NCI-H1436 treated with DMSO at 0.1 percent for 48 hours (cell line): ENCODE measurements at regions not wholly inside any gene's neighbourhood (a gene's known extent, or its start where the extent isn't known, plus 50 kb on each side); places are given as distances from the start of the nearest gene placed in this dataset.
"Not testable (repeated sequence)": the region's sequence is repeated elsewhere in the genome, so short reads cannot be mapped to it uniquely, and the experiment has no call there.

Experiments used
- DNase-seq: peaks from one replicate; lab custom pipeline; 2025; lab: John Stamatoyannopoulos, UW

- DNase-seq, result no peak
Measured at GRCh38 chr4:188956566-188956965, 817.3 kb downstream of the TRIML1 start.

DNA sequence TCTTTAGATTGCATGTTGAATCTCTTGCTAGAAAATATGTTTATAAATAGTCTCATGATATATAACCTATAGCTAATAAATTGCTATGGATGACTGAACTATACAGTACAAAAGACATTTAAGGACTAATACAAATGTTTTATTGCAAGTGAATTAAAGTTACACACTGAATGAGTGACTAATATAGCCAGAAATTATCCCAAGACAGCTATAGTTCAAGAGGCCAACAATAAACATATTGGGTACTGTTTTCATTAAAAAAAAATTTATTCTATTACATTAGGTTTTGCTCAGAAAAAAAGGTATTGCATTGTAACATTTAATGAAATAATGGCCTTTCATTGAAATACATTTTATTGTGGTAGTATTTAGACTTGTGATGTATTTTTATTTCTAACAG lies 819.1 kb downstream of the TRIML1 start:
- no peak for DNase-seq

- no peak for DNase-seq
Measured at GRCh38 chr4:188959424-188959823, 820.2 kb downstream of the TRIML1 start.

DNA sequence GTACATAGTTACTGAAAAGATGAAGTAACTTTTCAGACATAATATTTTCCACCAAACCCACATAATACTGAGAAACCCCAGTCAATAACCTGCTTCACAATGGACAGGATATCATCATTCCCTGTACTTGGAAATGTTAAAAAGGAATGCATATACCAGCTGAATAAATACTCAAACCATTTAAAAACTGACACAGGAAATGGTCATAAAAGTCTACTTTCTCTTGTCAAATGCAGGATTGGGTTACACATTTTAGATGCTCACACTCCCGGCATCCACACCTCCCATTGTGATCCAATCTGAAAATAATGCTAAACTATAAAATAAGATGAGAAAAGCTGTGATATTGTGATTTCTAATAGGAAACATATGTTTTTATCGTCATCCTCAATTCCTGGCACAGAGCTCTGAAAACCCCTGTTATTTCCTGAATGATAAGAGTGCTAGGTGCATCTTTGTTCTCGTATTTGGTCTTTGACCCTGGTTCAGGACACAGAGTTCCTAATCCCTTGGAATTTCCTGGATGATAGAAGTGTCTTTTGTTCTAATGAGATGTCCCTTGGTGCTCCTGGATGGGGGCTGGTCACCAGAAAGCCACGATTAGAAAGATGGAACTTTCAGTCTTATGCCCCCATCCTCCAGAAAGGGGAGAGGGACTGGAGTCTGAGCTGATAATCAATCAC lies 821.3 kb downstream of the TRIML1 start:
- DNase-seq, result no peak

DNA sequence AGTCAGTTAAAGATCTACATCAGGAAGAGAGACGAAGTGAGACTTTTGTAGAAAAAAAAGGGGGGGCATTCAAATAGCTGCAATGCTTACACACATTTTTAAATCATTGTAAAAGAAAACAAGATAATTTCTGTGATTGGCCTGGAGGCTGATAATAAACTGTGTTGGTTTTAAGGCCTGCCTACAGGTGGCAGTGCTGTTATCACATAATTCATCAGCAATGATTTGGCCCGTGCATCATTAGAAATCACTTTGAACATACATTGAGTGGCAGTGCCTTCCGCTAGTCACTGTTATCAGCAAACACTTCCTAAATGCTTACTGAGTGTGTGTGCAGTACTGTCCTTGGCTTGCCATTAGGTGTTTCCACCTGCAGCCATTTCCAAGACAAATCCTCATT lies 831.9 kb downstream of the TRIML1 start:
- DNase-seq, result peak; percentile 44

GRCh38 chr4:188975271-188975670 lies 836.0 kb downstream of the TRIML1 start:
- no peak for DNase-seq

- DNase-seq, result peak; percentile 62
Measured at GRCh38 chr4:188976644-188977115, 837.4 kb downstream of the TRIML1 start.

GRCh38 chr4:188977232-188977631 lies 838.0 kb downstream of the TRIML1 start:
- not testable (repeated sequence) for DNase-seq

DNA sequence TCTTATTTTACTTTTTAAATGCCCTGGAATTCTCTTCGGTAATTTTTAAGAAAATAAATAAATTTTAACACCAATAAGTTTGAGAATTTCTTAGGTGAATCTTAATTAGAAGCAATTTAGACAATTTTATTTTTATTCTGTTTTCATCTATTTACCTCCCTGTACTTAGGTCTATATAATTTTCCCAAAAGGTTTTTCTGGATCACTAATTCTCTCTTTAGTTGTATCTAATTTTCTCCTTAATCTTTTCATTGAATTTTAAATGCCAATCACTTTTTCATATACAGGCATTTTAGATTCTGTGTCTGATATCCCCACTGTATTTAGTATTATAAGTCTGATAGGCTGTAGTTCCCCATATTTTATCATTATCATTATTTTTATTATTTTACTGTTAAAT lies 845.3 kb downstream of the TRIML1 start:
- no peak for DNase-seq

- no peak for DNase-seq
Measured at GRCh38 chr4:188986271-188986689, 847.0 kb downstream of the TRIML1 start.

GRCh38 chr4:188987011-188987410 lies 847.8 kb downstream of the TRIML1 start:
- no peak for DNase-seq

GRCh38 chr4:188988131-188988530 lies 848.9 kb downstream of the TRIML1 start:
- DNase-seq, result no peak

DNA sequence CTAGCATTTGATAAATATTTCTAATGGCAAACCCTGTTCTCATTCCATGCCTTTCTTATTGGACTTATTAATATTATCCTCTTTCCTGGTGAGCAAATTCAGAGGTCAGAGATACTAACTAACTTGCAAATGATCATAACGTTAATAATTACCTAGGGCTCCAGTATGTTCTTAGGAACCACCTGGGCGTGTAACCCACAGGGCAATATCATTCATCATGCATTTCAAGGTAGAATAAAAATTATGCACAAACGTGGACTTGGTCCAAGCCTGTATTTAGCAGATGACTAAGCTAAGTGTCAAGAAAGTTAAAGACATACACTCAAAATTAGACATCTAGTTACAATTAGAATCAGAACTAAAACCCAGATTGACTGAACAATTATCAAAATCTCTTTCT lies 850.1 kb downstream of the TRIML1 start:
- no peak for DNase-seq

DNA sequence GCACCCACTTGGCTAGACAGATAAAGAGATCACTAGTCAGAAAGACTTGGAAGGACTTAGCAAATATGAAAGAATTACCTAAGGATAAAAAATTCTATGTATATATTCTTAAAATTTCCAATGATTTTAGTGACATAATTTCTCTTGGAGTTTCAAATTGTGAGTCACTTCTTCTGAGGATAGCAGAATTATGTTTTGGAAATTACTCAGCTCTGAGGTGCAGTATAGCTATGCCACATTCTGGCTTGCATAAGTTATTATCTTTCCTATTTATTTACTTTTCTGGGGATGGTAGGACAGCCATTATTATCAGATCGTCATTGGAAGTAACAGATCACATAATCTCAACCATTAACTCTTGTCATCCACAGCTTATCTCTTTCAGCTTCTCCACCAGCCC lies 853.5 kb downstream of the TRIML1 start:
- DNase-seq, result no peak

- DNase-seq, result no peak
Measured at GRCh38 chr4:188993871-188994270, 854.6 kb downstream of the TRIML1 start.

GRCh38 chr4:189001283-189001970 lies 862.2 kb downstream of the TRIML1 start:
- DNase-seq, result no peak

DNA sequence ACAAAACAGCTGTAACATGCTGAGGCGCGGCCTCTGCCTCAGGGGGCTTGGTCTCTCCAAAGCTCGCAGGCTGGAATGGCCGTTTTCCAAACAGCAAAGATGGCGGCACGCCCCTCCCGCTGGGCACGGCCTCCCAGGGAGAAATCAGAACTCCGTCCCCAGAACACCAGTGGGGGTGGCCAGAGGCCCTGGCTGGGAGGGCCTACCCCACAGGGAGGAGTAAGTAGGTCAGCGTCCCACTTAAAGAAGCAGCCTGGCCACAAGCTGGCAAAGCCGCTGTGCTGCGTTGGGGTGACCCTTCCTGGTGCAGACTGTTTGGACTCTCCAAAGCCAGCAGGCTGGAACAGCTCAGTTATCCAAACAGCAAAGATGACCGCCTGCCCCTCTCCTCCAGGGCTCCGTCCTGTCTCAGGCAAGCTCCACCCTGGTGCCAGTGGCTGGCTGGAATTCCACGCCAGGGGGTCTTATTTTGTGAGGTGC lies 862.8 kb downstream of the TRIML1 start:
- DNase-seq, result no peak

- no peak for DNase-seq
Measured at GRCh38 chr4:189002475-189002874, 863.2 kb downstream of the TRIML1 start.

DNA sequence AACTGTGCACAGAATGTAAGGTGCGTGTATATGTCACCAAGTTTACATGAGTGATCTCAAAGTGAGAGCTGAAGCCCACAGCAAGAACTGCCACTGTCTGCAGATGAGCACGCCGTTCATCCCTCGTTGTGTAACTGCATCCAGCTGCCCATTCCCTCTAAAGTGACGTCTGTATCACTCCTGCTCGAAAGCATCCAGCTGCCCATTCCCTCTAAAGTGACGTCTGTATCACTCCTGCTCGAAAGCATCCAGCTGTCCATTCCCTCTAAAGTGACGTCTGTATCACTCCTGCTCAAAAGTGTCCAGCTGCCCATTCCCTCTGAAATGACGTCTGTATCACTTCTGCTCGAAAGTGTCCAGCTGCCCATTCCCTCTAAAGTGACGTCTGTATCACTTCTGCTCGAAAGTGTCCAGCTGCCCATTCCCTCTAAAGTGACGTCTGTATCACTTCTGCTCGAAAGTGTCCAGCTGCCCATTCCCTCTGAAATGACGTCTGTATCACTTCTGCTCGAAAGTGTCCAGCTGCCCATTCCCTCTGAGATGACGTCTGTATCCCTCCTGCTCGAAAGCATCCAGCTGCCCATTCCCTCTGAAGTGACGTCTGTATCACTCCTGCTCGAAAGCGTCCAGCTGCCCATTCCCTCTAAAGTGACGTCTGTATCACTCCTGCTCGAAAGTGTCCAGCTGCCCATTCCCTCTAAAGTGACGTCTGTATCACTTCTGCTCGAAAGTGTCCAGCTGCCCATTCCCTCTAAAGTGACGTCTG lies 871.4 kb downstream of the TRIML1 start:
- DNase-seq, result not testable (repeated sequence)

DNA sequence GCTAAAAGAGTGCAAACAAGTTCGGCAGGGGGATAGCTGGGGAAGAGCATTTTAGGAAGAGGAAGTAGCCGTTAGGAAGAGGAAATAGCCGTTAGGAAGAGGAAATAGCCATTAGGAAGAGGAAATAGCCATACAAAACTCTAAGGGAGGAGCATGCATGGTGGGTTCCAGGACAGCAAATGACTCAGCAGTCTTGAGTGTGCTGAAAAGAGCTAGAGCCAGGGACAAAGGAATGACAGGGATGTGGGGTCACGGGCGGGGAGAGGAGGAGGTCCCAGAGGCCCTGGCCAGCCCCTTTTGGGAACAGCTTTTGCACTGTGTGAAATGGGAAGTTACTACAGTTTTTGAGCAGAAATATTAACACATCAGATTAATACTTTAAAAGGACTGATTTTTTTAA lies 882.6 kb downstream of the TRIML1 start:
- DNase-seq, result no peak

DNA sequence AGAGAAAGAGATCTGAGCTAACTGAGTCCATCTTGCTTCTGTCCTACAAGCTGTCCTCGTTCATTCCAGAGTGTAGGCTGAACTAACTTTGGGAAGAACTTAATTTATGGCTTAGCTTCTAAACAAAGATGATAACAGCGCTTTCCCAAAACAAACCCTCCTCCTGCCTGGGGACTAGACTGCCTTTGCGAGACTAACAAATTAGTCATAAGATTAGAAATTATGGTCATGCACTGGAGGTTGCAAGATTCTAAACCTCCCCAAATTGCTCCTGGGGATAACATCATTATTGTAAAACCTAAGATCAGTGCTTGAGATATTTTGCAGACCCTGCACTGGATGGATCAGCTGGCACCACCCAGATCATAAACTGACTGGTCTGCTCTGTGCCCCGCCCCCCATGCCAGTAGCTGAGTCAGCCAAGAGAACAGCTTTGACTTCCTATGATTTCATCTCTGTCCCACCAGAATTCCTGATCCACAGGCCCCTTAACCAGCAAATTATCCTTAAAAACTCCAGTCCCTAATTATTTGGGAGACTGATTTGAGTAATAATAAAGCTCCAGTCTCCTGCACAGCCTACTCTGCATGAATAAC lies 883.3 kb downstream of the TRIML1 start:
- DNase-seq, result no peak

DNA sequence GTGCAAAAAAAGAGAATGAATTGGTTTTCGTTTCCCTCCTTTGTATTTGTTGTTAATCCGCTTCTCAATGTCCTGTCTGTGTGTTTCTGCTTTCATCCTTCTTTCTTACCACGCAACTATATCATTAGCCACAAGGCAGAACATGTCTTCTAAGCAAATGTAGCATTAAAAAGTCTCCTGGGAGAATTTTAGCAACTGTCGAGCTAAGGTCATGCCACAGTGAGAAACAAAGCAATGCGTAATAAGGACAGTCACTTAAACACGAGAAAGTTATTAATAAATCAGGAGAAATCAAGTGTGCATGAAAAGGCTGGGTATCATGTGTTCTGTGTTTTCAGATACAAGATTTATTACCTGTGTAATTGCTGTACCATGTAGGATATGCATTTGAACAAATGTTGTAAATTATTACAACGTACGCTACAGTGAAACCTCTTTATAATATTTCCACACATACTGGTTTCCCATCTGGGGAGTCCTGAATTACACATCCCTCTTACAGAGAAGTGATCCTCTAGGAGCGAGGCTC lies 890.8 kb downstream of the TRIML1 start:
- DNase-seq, result no peak
